Inferior parietal cortex (tissue), 1 donor: ENCODE measurements at regions not wholly inside any gene's neighbourhood (a gene's known extent, or its start where the extent isn't known, plus 50 kb on each side); places are given as distances from the start of the nearest gene placed in this dataset.

ENCODE experiments used
- DNase-seq: peaks from one replicate; pipeline ENCODE4 v3.0.0-alpha.2; 2016; ENCODE audit errors: extremely low spot score

DNA sequence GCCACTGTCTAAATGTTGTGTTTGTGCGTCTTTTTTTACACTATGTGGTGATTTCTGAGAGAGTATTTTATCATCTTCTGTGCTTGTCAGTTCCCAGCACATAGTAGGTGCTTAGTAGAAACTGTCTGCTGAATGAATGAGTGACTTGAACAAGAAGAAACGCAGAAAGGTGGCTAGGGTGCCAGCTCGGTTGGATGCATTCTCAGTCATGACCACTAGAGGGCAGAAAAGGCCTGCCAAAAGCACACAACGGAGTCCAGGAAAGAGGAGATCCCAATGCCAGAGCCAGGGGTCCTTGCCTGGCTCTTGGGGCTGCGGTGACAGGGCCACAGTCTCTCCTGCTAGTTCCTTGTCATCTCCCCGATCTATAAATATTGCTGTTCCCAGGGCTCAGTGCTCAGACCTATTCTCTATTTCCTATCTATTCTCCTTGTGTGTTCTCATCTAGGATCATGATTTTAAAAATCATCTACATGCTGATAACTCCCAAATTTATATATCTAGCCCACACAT, 57.3 kb upstream of the CCL1 start:
- DNase-seq = peak; percentile 87

DNA sequence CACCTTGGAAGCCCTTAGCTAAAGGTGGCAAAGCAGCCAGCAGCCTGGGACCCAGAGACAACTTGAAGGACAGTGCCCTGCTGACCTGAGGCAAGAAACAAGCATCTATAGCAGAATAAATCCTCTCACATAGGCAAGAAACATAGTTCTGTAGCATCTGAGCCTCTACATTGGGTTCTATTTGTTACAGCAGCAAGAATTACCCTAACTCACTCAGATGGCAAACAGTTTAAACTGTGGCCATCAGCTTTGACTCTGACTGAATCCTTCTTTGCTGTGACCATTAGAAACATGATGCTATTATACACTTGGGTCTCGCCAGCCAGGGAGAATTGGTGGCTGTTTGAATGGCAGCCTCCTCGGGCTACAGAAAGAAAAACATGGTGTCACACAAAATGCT, 53.1 kb upstream of the CCL1 start:
- no peak for DNase-seq

DNA sequence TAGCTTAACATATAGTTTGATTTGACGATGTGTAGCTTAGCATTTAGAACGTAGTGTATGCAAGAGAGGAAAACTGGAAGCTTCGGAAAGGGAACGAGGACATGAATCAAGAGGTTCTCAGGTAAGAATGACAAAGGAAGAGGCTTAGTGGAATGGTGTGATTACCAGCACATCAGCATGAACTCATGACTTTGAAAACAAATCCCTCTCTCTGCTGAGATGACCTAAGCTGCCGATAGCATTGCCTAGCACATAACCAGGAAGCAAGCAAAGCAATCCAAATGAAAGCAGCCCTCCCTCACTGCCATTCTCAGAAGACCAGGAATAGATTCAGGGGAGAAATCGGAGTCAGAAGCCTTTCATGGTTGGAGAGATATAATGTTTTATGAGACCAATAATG, 51.3 kb upstream of the CCL1 start:
- no peak for DNase-seq

DNA sequence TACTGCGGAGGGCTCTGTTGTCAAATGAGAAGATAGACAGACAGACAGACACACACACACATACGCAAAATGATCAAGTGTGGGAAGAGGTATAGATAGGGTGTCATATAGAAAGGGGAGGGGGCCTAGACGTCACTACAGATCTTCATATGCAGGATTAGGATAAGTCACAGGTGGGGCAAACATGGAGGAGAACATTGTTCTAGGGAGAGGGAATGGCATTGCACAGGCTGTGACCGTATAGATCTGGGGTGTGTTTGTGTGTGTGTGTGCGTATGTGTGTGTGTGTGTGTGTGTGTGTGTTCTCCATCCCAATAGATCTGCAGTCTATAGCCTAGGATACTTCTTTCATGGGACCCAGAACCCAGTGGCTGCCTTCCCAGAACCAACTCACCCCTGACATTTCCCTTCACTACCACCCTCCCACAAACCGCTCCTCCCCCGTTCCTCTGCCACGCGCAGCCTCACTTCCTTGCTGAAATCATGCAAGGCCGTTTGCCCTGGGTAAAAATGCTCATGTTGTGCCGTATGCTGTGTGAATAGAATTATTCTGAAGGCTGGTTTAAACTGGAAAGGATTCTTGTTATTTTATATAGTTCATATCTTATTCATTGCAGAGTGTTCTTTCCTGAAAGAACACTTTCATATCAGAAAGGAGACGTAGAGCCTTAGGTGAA, 50.5 kb upstream of the CCL1 start:
- DNase-seq = no peak

DNA sequence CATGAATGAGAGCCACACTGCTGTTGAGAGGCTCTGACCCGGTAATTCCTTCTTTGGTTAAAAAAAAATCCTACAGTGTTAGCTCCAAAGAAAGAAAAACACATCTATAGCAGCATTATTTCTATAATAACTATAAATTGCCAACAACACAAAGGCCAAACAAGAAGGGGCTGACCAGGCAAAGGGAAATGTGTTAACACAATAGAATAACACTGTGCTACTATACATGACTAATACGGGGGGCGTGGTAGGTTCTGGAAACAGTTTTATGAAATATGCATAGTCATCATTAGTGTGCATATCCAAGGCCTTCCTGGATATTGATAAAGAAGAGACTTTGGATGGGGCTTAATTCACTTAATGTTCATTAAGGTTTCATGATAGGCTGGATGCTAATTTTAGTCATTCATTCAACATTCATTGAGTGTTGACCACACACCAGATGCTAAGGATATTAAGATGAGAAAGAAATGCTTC, 50.0 kb upstream of the CCL1 start:
- no peak for DNase-seq
